ENCODE measurements at regions not wholly inside any gene's neighbourhood (a gene's known extent, or its start where the extent isn't known, plus 50 kb on each side); places are given as distances from the start of the nearest gene placed in this dataset.

DNA sequence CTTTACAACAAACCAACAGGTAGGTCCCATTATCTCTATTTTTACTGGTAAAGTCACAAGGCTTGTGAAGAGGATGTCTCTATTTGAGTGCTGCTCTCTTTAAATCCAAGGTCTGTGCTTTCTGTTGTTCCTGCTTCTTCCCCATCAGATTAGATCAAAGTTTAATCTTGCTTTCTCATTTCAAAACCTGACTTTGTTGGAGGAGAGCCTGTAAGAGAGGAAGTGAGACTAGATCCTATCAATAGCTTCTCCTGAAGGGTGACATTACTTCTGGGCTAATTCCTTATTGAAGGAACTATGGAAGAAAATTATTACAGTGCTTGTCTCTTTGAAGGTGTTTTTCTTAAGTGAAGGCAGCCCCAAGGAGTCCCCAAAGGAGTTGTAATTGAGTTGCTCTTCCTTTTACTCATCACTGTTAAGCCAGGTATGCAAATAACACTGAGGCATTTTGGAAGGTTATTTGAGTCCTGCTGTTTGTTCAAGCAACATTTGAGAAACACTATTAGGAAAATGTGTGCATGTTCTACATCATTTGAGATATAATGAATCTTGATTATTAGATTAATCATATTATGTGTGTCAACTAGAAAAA, 146.2 kb upstream of the MBL2 start:
- TF ChIP-seq POLR2A (IDR thresholded peaks at IDR 0.05) (no peak), POLR2AphosphoS5 (IDR thresholded peaks at IDR 0.05) (no peak)
- TF ChIP-seq, protein P1, sequence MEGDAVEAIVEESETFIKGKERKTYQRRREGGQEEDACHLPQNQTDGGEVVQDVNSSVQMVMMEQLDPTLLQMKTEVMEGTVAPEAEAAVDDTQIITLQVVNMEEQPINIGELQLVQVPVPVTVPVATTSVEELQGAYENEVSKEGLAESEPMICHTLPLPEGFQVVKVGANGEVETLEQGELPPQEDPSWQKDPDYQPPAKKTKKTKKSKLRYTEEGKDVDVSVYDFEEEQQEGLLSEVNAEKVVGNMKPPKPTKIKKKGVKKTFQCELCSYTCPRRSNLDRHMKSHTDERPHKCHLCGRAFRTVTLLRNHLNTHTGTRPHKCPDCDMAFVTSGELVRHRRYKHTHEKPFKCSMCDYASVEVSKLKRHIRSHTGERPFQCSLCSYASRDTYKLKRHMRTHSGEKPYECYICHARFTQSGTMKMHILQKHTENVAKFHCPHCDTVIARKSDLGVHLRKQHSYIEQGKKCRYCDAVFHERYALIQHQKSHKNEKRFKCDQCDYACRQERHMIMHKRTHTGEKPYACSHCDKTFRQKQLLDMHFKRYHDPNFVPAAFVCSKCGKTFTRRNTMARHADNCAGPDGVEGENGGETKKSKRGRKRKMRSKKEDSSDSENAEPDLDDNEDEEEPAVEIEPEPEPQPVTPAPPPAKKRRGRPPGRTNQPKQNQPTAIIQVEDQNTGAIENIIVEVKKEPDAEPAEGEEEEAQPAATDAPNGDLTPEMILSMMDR (IDR thresholded peaks at IDR 0.05 in 8 of 11, conservative IDR thresholded peaks at IDR 0.05 in 3 of 11), result no peak
- H3K4me1 ChIP-seq, result no peaks in the 10 kb centered on the region
- H3K27me3 ChIP-seq (replicated peaks in 1 of 7), result no peaks in the 10 kb centered on the region
- H3K9me3 ChIP-seq, result no peaks in the 10 kb centered on the region
- H3K36me3 ChIP-seq, result no peaks in the 10 kb centered on the region
- no peak overlapping the region for H3K27ac ChIP-seq
- no peak for DNase-seq
- H3K4me3 ChIP-seq, result no peak overlapping the region
- intact Hi-C loops (cut with DNase I; ENCODE audit: low total_unique reads), result no loop called here

GRCh38 chr10:52915391-52915790, 142.8 kb upstream of the MBL2 start:
- H3K27ac ChIP-seq, result no peak overlapping the region
- no peaks in the 10 kb centered on the region for H3K36me3 ChIP-seq
- H3K4me1 ChIP-seq, result no peaks in the 10 kb centered on the region
- DNase-seq, result no peak
- no peak for TF ChIP-seq POLR2AphosphoS5 (IDR thresholded peaks at IDR 0.05)
- no peak for TF ChIP-seq POLR2A (IDR thresholded peaks at IDR 0.05)
- TF ChIP-seq, protein P1 (IDR thresholded peaks at IDR 0.05 in 8 of 11, conservative IDR thresholded peaks at IDR 0.05 in 3 of 11), result no peak
- no peaks in the 10 kb centered on the region for H3K27me3 ChIP-seq (replicated peaks in 1 of 7)
- intact Hi-C loops (cut with DNase I; ENCODE audit: low total_unique reads), result no loop called here
- no peaks in the 10 kb centered on the region for H3K9me3 ChIP-seq
- WGBS, 5 donors, result 86 to 100% (median 93%) methylated on average over 1 of the region's 1 CpG
- H3K4me3 ChIP-seq, result no peak overlapping the region

- 88 to 95% (median 91%) methylated on average over 1 of the region's 1 CpG for WGBS, 5 donors
- H3K4me1 ChIP-seq, result no peaks in the 10 kb centered on the region
- H3K27me3 ChIP-seq (replicated peaks in 1 of 7), result no peaks in the 10 kb centered on the region
- no peak overlapping the region for H3K27ac ChIP-seq
- no peak overlapping the region for H3K4me3 ChIP-seq
- H3K9me3 ChIP-seq, result no peaks in the 10 kb centered on the region
- no peaks in the 10 kb centered on the region for H3K36me3 ChIP-seq
- no peak for DNase-seq
- intact Hi-C loops (cut with DNase I; ENCODE audit: low total_unique reads), result no loop called here
- TF ChIP-seq, protein P1 (IDR thresholded peaks at IDR 0.05 in 8 of 11, conservative IDR thresholded peaks at IDR 0.05 in 3 of 11), result no peak
- TF ChIP-seq POLR2AphosphoS5 (IDR thresholded peaks at IDR 0.05), result no peak
- TF ChIP-seq POLR2A (IDR thresholded peaks at IDR 0.05), result no peak
These were observed 138.6 kb upstream of the MBL2 start for GRCh38 chr10:52911163-52911562.

GRCh38 chr10:52908478-52908877, 135.9 kb upstream of the MBL2 start:
- no peaks in the 10 kb centered on the region for H3K4me1 ChIP-seq
- intact Hi-C loops (cut with DNase I; ENCODE audit: low total_unique reads), result no loop called here
- WGBS, 5 donors, result 69 to 78% (median 72%) methylated on average over 5 of the region's 5 CpGs
- no peaks in the 10 kb centered on the region for H3K36me3 ChIP-seq
- no peak for DNase-seq
- no peaks in the 10 kb centered on the region for H3K9me3 ChIP-seq
- no peak overlapping the region for H3K4me3 ChIP-seq
- H3K27ac ChIP-seq, result no peak overlapping the region
- H3K27me3 ChIP-seq (replicated peaks in 1 of 7), result no peaks in the 10 kb centered on the region
- TF ChIP-seq POLR2A (IDR thresholded peaks at IDR 0.05), result no peak
- no peak for TF ChIP-seq POLR2AphosphoS5 (IDR thresholded peaks at IDR 0.05)
- TF ChIP-seq, protein P1 (IDR thresholded peaks at IDR 0.05 in 8 of 11, conservative IDR thresholded peaks at IDR 0.05 in 3 of 11), result no peak
